Heart left ventricle (tissue), 13 donors: ENCODE measurements at regions not wholly inside any gene's neighbourhood (a gene's known extent, or its start where the extent isn't known, plus 50 kb on each side); places are given as distances from the start of the nearest gene placed in this dataset.

ENCODE experiments used
- POLR2A ChIP-seq, 2 donors: fragments of 450-650 bp; IDR thresholded peaks; one replicate each; pipeline ENCODE4 v1.6.1; 2017; ENCODE audit warnings: antibody characterized with exemption in 2 of 2, mild to moderate bottlenecking in 2 of 2, moderate library complexity in 2 of 2
- TF ChIP-seq, protein P1 (sequence below), 12 donors: fragments of 200-600 bp; sonication (generic) in 4 of 12; IDR thresholded peaks; one replicate each; pipeline versions ENCODE4 v1.5.0 to v1.8.0; 2018 to 2022; ENCODE audit warnings: antibody characterized with exemption in 12 of 12, mild to moderate bottlenecking in 5 of 12
- donor health status: ischemic (EF 13 %, LVEDD 7.1; RV severe dilation, severe dysfunction).
- donor health status: DM: no; HTN: yes; CAD: no.
- donor health status: DM: no; HTN: no; CAD: no.
- donor health status: ischemic (EF 25% LVEDD 6.9; RV normal size, moderate dysfunction).
- donor health status: ischemic (EF 25% LVEDD 5.7; RV mildly dilated, moderate dysfunction).
- donor health status: ischemic (EF 35%, LVEDD 5.7; RV mildly dilated, moderate dysfunction).
- donor health status: nonischemic (EF 11% LVEDD 7.7; RV severe dilation, severe dysfunction).
- donor health status: DM: yes; HTN: yes; CAD: no.
- donor health status: PGD.
- donor health status: ischemic (EF 29% LVEDD 5.4; RV normal size, mild dysfunction).
- donor health status: nonischemic (EF 23%, LVEDD 6.1; RV moderate dilation, normal function).

GRCh38 chr5:130815246-130815645 is 349.8 kb downstream of the HINT1 start:
- TF ChIP-seq, protein P1, sequence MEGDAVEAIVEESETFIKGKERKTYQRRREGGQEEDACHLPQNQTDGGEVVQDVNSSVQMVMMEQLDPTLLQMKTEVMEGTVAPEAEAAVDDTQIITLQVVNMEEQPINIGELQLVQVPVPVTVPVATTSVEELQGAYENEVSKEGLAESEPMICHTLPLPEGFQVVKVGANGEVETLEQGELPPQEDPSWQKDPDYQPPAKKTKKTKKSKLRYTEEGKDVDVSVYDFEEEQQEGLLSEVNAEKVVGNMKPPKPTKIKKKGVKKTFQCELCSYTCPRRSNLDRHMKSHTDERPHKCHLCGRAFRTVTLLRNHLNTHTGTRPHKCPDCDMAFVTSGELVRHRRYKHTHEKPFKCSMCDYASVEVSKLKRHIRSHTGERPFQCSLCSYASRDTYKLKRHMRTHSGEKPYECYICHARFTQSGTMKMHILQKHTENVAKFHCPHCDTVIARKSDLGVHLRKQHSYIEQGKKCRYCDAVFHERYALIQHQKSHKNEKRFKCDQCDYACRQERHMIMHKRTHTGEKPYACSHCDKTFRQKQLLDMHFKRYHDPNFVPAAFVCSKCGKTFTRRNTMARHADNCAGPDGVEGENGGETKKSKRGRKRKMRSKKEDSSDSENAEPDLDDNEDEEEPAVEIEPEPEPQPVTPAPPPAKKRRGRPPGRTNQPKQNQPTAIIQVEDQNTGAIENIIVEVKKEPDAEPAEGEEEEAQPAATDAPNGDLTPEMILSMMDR (IDR thresholded peaks at IDR 0.05), result no peak
- no peak for TF ChIP-seq POLR2A (IDR thresholded peaks at IDR 0.05)
